ENCODE measurements at regions not wholly inside any gene's neighbourhood (a gene's known extent, or its start where the extent isn't known, plus 50 kb on each side); places are given as distances from the start of the nearest gene placed in this dataset.

DNA sequence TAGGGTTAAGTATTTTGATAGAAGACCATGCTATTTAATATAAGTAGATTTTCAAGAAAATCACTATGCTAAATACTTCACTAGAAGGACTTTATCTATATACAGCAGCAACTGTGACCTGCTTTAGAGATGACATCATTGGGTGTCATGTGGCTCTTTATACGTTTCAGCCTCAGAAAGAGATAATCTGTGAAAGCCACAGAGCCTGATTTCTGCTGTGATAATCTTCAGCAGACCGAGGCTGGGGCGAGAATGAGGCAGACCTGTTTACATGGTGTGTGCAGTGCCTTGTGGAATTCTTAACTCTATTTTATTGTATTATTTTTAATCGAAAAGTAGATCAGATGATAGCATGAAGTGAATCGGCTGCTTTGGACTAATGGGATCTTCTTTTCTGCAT is 471.2 kb downstream of the MFSD1 start:
- RAD21 ChIA-PET (ENCODE audit: low non-redundant PET in 1 of 2, low total read pairs in 2 of 2, uncharacterized antibody in 2 of 2, unreplicated experiment in 2 of 2): no interaction called here
- DNase-seq (ENCODE audit: low read depth, low spot score): no peak

More for the DNA sequence above, 471.2 kb downstream of the MFSD1 start:
- no peaks in the 10 kb centered on the region for H4K20me1 ChIP-seq (ENCODE audit: insufficient read depth)
- no peak for ATAC-seq
- no peaks in the 10 kb centered on the region for H3K4me1 ChIP-seq (ENCODE audit: control insufficient read depth in 1 of 2, insufficient read depth in 2 of 2, low read length in 2 of 2)
- no peaks in the 10 kb centered on the region for H3K27me3 ChIP-seq (ENCODE audit: insufficient read depth, low read length)
- no peak overlapping the region for H3K9ac ChIP-seq (ENCODE audit: low read length)
- no peaks in the 10 kb centered on the region for H3K36me3 ChIP-seq (ENCODE audit: control insufficient read depth in 1 of 2, insufficient read depth in 2 of 2, low read length in 2 of 2)
- CTCF ChIA-PET: interaction anchor here (1.0 kb wide), 1 partner anchor 49 kb away, joined by 4 read pairs; no protein-coding TSS in a partner anchor
- no peak overlapping the region for H3K4me2 ChIP-seq (ENCODE audit: low read length)
- intact Hi-C loops (cut with micrococcal nuclease): no loop called here
- no peaks in the 10 kb centered on the region for H3K9me3 ChIP-seq (ENCODE audit: control insufficient read depth in 1 of 2, insufficient read depth in 1 of 2, low read depth in 1 of 2, low read length in 2 of 2)
- no peaks in the 10 kb centered on the region for H3K79me2 ChIP-seq (ENCODE audit: insufficient read depth, low read length)
- H2AFZ ChIP-seq (ENCODE audit: low read depth, low read length, poor library complexity, severe bottlenecking): no peak overlapping the region
- BruUV-seq (replicated peaks): no TSS peak
- TF ChIP-seq, protein P1, sequence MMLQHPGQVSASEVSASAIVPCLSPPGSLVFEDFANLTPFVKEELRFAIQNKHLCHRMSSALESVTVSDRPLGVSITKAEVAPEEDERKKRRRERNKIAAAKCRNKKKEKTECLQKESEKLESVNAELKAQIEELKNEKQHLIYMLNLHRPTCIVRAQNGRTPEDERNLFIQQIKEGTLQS (IDR thresholded peaks at IDR 0.05): no peak
- no peak for TF ChIP-seq ZNF274 (IDR thresholded peaks at IDR 0.05; ENCODE audit: low read depth, low read length)
- no peak for TF ChIP-seq SIN3A (IDR thresholded peaks at IDR 0.05; ENCODE audit: low read depth)
- no peak for TF ChIP-seq ZFX (IDR thresholded peaks at IDR 0.05)
- no peak for TF ChIP-seq SP1 (IDR thresholded peaks at IDR 0.05; ENCODE audit: low read depth)
- TF ChIP-seq EZH2phosphoT487 (IDR thresholded peaks at IDR 0.05; ENCODE audit: borderline replicate concordance): no peak
- no peak for TF ChIP-seq JUND (IDR thresholded peaks at IDR 0.05)
- TF ChIP-seq, protein P2, sequence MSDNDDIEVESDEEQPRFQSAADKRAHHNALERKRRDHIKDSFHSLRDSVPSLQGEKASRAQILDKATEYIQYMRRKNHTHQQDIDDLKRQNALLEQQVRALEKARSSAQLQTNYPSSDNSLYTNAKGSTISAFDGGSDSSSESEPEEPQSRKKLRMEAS (IDR thresholded peaks at IDR 0.05): no peak
- no peak for TF ChIP-seq SRF (IDR thresholded peaks at IDR 0.05; ENCODE audit: low read depth)
- no peak for TF ChIP-seq EZH2 (IDR thresholded peaks at IDR 0.05)
- TF ChIP-seq EGR1 (IDR thresholded peaks at IDR 0.05; ENCODE audit: low read depth): no peak
- no peak for TF ChIP-seq RAD21 (IDR thresholded peaks at IDR 0.05; ENCODE audit: low read depth)
- no peak for TF ChIP-seq CBX3 (IDR thresholded peaks at IDR 0.05; ENCODE audit: low read depth)
- TF ChIP-seq, protein P3, sequence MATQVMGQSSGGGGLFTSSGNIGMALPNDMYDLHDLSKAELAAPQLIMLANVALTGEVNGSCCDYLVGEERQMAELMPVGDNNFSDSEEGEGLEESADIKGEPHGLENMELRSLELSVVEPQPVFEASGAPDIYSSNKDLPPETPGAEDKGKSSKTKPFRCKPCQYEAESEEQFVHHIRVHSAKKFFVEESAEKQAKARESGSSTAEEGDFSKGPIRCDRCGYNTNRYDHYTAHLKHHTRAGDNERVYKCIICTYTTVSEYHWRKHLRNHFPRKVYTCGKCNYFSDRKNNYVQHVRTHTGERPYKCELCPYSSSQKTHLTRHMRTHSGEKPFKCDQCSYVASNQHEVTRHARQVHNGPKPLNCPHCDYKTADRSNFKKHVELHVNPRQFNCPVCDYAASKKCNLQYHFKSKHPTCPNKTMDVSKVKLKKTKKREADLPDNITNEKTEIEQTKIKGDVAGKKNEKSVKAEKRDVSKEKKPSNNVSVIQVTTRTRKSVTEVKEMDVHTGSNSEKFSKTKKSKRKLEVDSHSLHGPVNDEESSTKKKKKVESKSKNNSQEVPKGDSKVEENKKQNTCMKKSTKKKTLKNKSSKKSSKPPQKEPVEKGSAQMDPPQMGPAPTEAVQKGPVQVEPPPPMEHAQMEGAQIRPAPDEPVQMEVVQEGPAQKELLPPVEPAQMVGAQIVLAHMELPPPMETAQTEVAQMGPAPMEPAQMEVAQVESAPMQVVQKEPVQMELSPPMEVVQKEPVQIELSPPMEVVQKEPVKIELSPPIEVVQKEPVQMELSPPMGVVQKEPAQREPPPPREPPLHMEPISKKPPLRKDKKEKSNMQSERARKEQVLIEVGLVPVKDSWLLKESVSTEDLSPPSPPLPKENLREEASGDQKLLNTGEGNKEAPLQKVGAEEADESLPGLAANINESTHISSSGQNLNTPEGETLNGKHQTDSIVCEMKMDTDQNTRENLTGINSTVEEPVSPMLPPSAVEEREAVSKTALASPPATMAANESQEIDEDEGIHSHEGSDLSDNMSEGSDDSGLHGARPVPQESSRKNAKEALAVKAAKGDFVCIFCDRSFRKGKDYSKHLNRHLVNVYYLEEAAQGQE (IDR thresholded peaks at IDR 0.05; ENCODE audit: low read depth): no peak
- no peak for TF ChIP-seq CEBPB (IDR thresholded peaks at IDR 0.05; ENCODE audit: low read depth)
- TF ChIP-seq FOSL1 (IDR thresholded peaks at IDR 0.05; ENCODE audit: low read depth): no peak
- TF ChIP-seq ELF1 (IDR thresholded peaks at IDR 0.05; ENCODE audit: borderline replicate concordance, low read depth): no peak
- TF ChIP-seq POLR2A (IDR thresholded peaks at IDR 0.05; ENCODE audit: borderline replicate concordance, extremely low read depth, insufficient read depth, insufficient read length): no peak
- no peak for TF ChIP-seq YY1 (IDR thresholded peaks at IDR 0.05; ENCODE audit: extremely low read depth, insufficient replicate concordance, low read depth, low read length)
- POLR2A ChIA-PET: no interaction called here
- no peaks in the 10 kb centered on the region for H3K9me2 ChIP-seq (ENCODE audit: insufficient read depth)
- H3K27ac ChIP-seq (ENCODE audit: low read depth, low read length): no peak overlapping the region
- H3K4me3 ChIP-seq (replicated peaks in 1 of 2; ENCODE audit: low read depth in 1 of 2, low read length in 2 of 2): no peak overlapping the region

Measured in HCT116 (cell line).